Liver (tissue), 8 donors: ENCODE measurements at regions not wholly inside any gene's neighbourhood (a gene's known extent, or its start where the extent isn't known, plus 50 kb on each side); places are given as distances from the start of the nearest gene placed in this dataset.

Experiments used
- DNase-seq: peaks from one replicate; pipeline ENCODE4 v3.0.0-alpha.2; 2017; ENCODE audit warnings: low spot score
- H3K27ac ChIP-seq, 2 donors: one replicate each; pipeline ENCODE4 v1.7.0; 2013; ENCODE audit warnings: inconsistent platforms in 2 of 2, low read length in 2 of 2, control low read depth in 1 of 2, low read depth in 1 of 2, mild to moderate bottlenecking in 1 of 2
- H3K27me3 ChIP-seq, 4 donors: one replicate each; pipeline versions ENCODE4 v1.6.1 to v1.7.0; 2013; ENCODE audit warnings: low read length in 3 of 4, inconsistent platforms in 1 of 4, mild to moderate bottlenecking in 1 of 4, moderate library complexity in 1 of 4; ENCODE audit not compliant: control insufficient read depth in 4 of 4, insufficient read depth in 4 of 4
- H3K36me3 ChIP-seq, 4 donors: one replicate each; pipeline versions ENCODE4 v1.6.1 to v1.7.0; 2013; ENCODE audit warnings: low read length in 3 of 4, mild to moderate bottlenecking in 3 of 4, low read depth in 1 of 4, moderate library complexity in 1 of 4; ENCODE audit not compliant: control insufficient read depth in 4 of 4, insufficient read depth in 3 of 4
- H3K4me1 ChIP-seq, 4 donors: one replicate each; pipeline versions ENCODE4 v1.6.1 to v1.7.0; 2013; ENCODE audit warnings: low read length in 3 of 4, mild to moderate bottlenecking in 3 of 4, moderate library complexity in 1 of 4; ENCODE audit not compliant: control insufficient read depth in 4 of 4, insufficient read depth in 4 of 4
- H3K4me3 ChIP-seq, 3 donors: one replicate each; pipeline versions ENCODE4 v1.6.1 to v1.7.0; 2013; ENCODE audit warnings: low read length in 3 of 3, control low read depth in 1 of 3, low read depth in 1 of 3, mild to moderate bottlenecking in 1 of 3
- H3K9ac ChIP-seq, 2 donors: one replicate each; pipeline ENCODE4 v1.7.0; 2013; ENCODE audit warnings: low read length in 2 of 2, mild to moderate bottlenecking in 2 of 2, moderate library complexity in 2 of 2, control low read depth in 1 of 2, low read depth in 1 of 2
- H3K9me3 ChIP-seq, 4 donors: one replicate each; pipeline versions ENCODE4 v1.6.1 to v1.7.0; 2013; ENCODE audit warnings: low read length in 3 of 4; ENCODE audit not compliant: control insufficient read depth in 4 of 4
- EGR1 ChIP-seq, 2 donors: IDR thresholded peaks; 2 replicates each; pipeline ENCODE4 v1.6.1; 2016 to 2018; ENCODE audit warnings: antibody characterized with exemption in 2 of 2, low read depth in 2 of 2
- FOXA1 ChIP-seq: IDR thresholded peaks from 2 replicates; pipeline ENCODE4 v1.6.1; 2016; ENCODE audit warnings: antibody characterized with exemption
- FOXA2 ChIP-seq: IDR thresholded peaks from 2 replicates; pipeline ENCODE4 v1.6.1; 2016; ENCODE audit warnings: antibody characterized with exemption
- GABPA ChIP-seq, 2 donors: IDR thresholded peaks in 1 of 2; conservative IDR thresholded peaks in 1 of 2; 2 replicates each; pipeline ENCODE4 v1.6.1; 2016; ENCODE audit warnings: antibody characterized with exemption in 2 of 2, mild to moderate bottlenecking in 1 of 2, moderate library complexity in 1 of 2
- HNF4A ChIP-seq, 2 donors: conservative IDR thresholded peaks; 2 replicates each; pipeline ENCODE4 v1.6.1; 2016; ENCODE audit warnings: antibody characterized with exemption in 2 of 2, mild to moderate bottlenecking in 2 of 2
- HNF4G ChIP-seq: IDR thresholded peaks from 2 replicates; pipeline ENCODE4 v1.6.1; 2016; ENCODE audit warnings: antibody characterized with exemption
- JUND ChIP-seq, 2 donors: IDR thresholded peaks; 2 replicates each; pipeline ENCODE4 v1.6.1; 2016; ENCODE audit warnings: antibody characterized with exemption in 2 of 2
- NR2F2 ChIP-seq: IDR thresholded peaks from 2 replicates; pipeline ENCODE4 v1.6.1; 2016; ENCODE audit warnings: antibody characterized with exemption
- RAD21 ChIP-seq, 2 donors: IDR thresholded peaks; 2 replicates each; pipeline ENCODE4 v1.6.1; 2016; ENCODE audit warnings: antibody characterized with exemption in 2 of 2, mild to moderate bottlenecking in 2 of 2
- RXRA ChIP-seq, 2 donors: IDR thresholded peaks; 2 replicates each; pipeline ENCODE4 v1.6.1; 2017 to 2018; ENCODE audit warnings: antibody characterized with exemption in 2 of 2, mild to moderate bottlenecking in 1 of 2
- SP1 ChIP-seq: IDR thresholded peaks from 2 replicates; pipeline ENCODE4 v1.6.1; 2018; ENCODE audit warnings: antibody characterized with exemption, mild to moderate bottlenecking
- TAF1 ChIP-seq: conservative IDR thresholded peaks from 2 replicates; pipeline ENCODE4 v1.6.1; 2016; ENCODE audit warnings: antibody characterized with exemption, mild to moderate bottlenecking
- WGBS: extraction: QIAGEN DNeasy Blood & Tissue Kit; methylation state at CpG from one replicate; pipeline ENCODE4 v1.1.7; 2013; 5-methylcytosine and 5-hydroxymethylcytosine counted together
- TF ChIP-seq, protein P1 (sequence below): IDR thresholded peaks from 2 replicates; pipeline ENCODE4 v1.6.1; 2016; ENCODE audit warnings: antibody characterized with exemption
- TF ChIP-seq, protein P2 (sequence below): IDR thresholded peaks from 2 replicates; pipeline ENCODE4 v1.6.1; 2016; ENCODE audit warnings: antibody characterized with exemption
- TF ChIP-seq, protein P3 (sequence below): IDR thresholded peaks from 2 replicates; pipeline ENCODE4 v1.6.1; 2016; ENCODE audit warnings: antibody characterized with exemption
- TF ChIP-seq, protein P4 (sequence below): IDR thresholded peaks from 2 replicates; pipeline ENCODE4 v1.6.1; 2016; ENCODE audit warnings: antibody characterized with exemption, mild to moderate bottlenecking
- TF ChIP-seq, protein P5 (sequence below): fragments of 150-350 bp; IDR thresholded peaks from 2 replicates; pipeline ENCODE4 v1.5.1; 2017; ENCODE audit warnings: improper control_type of control experiment, low read depth, low read length; ENCODE audit not compliant: missing input control
- donor health status: healthy.
- donor health status: healthy.
- donor health status: healthy.
- donor health status: healthy.
- donor health status: healthy.

DNA sequence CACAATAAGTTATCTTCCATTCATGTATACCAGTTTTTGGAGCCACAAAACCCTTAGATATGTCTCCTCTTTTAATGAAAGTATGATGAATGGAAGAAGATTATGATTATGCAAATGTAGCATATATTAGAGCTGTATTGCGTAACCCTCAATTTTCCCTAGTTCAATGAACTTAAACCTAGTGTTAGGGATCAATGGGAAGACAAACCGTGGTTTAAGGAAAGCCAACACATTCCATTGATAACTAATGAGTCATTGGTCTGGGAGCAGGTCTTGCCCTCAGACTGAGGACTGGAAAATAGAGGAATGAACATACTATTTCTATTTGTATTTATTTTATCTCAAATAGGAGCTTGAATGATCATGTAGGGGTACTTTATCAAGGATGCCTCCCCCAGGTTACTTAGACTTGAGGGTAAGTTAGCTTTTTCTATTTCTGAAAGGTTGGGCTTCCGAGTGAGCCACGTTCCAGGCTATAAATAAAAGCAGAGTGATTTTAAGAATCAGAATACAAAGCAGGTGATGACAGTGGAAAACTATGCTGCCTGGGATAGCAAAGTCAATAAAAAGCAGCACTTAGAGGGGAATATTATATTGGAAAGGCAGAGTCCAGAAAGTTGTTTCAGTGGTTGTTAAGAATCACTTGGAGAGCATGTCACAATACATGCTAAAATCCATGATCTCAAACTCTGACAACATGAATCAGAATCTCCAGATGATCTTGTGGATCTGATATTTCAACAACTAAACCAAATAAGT lies 356.0 kb downstream of the ADAM29 start:
- Histone ChIP-seq H3K9ac (no peak overlapping the region), H3K9me3 (no peaks in the 10 kb centered on the region), H3K27ac (no peak overlapping the region), H3K36me3 (no peaks in the 10 kb centered on the region), H3K27me3 (no peaks in the 10 kb centered on the region), H3K4me1 (no peaks in the 10 kb centered on the region), H3K4me3 (no peak overlapping the region)
- no peak for DNase-seq
- 60% methylated on average over 4 of the region's 4 CpGs for WGBS
- TF ChIP-seq RAD21 (IDR thresholded peaks at IDR 0.05) (no peak), SP1 (no peak), RXRA (IDR thresholded peaks at IDR 0.05) (no peak), HNF4G (no peak), FOXA1 (no peak), HNF4A (conservative IDR thresholded peaks at IDR 0.05) (no peak)
- TF ChIP-seq, protein P1, sequence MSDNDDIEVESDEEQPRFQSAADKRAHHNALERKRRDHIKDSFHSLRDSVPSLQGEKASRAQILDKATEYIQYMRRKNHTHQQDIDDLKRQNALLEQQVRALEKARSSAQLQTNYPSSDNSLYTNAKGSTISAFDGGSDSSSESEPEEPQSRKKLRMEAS: no peak
- TF ChIP-seq, protein P2, sequence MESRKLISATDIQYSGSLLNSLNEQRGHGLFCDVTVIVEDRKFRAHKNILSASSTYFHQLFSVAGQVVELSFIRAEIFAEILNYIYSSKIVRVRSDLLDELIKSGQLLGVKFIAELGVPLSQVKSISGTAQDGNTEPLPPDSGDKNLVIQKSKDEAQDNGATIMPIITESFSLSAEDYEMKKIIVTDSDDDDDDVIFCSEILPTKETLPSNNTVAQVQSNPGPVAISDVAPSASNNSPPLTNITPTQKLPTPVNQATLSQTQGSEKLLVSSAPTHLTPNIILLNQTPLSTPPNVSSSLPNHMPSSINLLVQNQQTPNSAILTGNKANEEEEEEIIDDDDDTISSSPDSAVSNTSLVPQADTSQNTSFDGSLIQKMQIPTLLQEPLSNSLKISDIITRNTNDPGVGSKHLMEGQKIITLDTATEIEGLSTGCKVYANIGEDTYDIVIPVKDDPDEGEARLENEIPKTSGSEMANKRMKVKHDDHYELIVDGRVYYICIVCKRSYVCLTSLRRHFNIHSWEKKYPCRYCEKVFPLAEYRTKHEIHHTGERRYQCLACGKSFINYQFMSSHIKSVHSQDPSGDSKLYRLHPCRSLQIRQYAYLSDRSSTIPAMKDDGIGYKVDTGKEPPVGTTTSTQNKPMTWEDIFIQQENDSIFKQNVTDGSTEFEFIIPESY: no peak

DNA sequence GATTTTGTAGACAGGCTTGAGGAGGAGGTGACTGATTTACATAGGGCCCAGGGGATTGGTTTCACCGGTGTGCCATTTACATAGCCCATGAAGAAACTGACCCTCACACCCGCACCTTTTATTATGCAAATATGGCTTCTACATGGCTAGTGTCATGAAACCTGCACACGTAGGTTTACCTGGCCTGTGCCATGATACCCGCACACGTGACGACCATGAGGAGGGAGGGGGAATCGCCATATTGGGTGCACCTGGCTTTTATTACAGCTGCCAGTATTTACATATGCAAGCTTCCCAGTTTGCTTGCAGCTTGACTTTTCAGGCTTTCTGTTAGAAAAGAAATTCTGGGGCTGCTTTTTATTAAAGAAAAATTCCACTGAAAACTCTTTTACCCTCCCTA lies 359.7 kb downstream of the ADAM29 start:
- H3K36me3 ChIP-seq: no peaks in the 10 kb centered on the region
- no peak overlapping the region for H3K9ac ChIP-seq
- H3K27ac ChIP-seq: no peak overlapping the region
- H3K27me3 ChIP-seq: no peaks in the 10 kb centered on the region
- TF ChIP-seq RXRA (IDR thresholded peaks at IDR 0.05) (no peak), FOXA2 (no peak)
- TF ChIP-seq, protein P3, sequence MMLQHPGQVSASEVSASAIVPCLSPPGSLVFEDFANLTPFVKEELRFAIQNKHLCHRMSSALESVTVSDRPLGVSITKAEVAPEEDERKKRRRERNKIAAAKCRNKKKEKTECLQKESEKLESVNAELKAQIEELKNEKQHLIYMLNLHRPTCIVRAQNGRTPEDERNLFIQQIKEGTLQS: no peak
- WGBS: 65% methylated on average over 7 of the region's 7 CpGs
- no peak for DNase-seq
- no peaks in the 10 kb centered on the region for H3K9me3 ChIP-seq
- no peak overlapping the region for H3K4me3 ChIP-seq
- no peaks in the 10 kb centered on the region for H3K4me1 ChIP-seq

DNA sequence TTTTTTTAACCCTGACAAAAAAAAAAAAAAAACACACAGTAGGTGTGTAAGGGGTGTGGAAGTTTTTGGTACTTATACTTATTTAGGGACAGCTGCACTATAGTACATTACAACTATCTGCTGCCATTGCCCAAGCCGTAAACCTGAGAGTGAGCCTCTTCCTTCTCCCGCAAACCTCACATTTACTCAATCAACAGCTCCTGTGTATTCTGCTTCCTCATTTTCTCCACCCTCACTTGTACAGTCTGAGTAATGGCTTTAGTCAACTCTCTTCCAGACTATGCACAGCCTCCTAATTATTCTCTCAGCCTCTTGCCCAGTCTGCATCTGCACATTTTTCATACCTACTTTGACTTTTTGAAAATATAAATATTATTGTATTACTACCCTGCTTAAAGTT lies 362.0 kb downstream of the ADAM29 start:
- Histone ChIP-seq H3K27ac (no peak overlapping the region), H3K4me3 (no peak overlapping the region), H3K9ac (no peak overlapping the region), H3K36me3 (no peaks in the 10 kb centered on the region), H3K4me1 (no peaks in the 10 kb centered on the region), H3K27me3 (no peaks in the 10 kb centered on the region), H3K9me3 (no peaks in the 10 kb centered on the region)
- DNase-seq: no peak
- WGBS: 90% methylated on average over 2 of the region's 2 CpGs
- TF ChIP-seq FOXA1: no peak
- no peak for TF ChIP-seq EGR1 (IDR thresholded peaks at IDR 0.05; ENCODE audit: low read depth in 2 of 2)
- TF ChIP-seq GABPA (IDR thresholded peaks at IDR 0.05 in 1 of 2, conservative IDR thresholded peaks at IDR 0.05 in 1 of 2): no peak
- no peak for TF ChIP-seq RXRA (IDR thresholded peaks at IDR 0.05)
- TF ChIP-seq RAD21 (IDR thresholded peaks at IDR 0.05): no peak
- no peak for TF ChIP-seq FOXA2
- no peak for TF ChIP-seq HNF4G
- TF ChIP-seq NR2F2: no peak
- no peak for TF ChIP-seq SP1
- TF ChIP-seq JUND (IDR thresholded peaks at IDR 0.05): no peak
- TF ChIP-seq, protein P4, sequence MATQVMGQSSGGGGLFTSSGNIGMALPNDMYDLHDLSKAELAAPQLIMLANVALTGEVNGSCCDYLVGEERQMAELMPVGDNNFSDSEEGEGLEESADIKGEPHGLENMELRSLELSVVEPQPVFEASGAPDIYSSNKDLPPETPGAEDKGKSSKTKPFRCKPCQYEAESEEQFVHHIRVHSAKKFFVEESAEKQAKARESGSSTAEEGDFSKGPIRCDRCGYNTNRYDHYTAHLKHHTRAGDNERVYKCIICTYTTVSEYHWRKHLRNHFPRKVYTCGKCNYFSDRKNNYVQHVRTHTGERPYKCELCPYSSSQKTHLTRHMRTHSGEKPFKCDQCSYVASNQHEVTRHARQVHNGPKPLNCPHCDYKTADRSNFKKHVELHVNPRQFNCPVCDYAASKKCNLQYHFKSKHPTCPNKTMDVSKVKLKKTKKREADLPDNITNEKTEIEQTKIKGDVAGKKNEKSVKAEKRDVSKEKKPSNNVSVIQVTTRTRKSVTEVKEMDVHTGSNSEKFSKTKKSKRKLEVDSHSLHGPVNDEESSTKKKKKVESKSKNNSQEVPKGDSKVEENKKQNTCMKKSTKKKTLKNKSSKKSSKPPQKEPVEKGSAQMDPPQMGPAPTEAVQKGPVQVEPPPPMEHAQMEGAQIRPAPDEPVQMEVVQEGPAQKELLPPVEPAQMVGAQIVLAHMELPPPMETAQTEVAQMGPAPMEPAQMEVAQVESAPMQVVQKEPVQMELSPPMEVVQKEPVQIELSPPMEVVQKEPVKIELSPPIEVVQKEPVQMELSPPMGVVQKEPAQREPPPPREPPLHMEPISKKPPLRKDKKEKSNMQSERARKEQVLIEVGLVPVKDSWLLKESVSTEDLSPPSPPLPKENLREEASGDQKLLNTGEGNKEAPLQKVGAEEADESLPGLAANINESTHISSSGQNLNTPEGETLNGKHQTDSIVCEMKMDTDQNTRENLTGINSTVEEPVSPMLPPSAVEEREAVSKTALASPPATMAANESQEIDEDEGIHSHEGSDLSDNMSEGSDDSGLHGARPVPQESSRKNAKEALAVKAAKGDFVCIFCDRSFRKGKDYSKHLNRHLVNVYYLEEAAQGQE: no peak
- TF ChIP-seq, protein P2: no peak
- TF ChIP-seq, protein P3: no peak
- TF ChIP-seq, protein P5, sequence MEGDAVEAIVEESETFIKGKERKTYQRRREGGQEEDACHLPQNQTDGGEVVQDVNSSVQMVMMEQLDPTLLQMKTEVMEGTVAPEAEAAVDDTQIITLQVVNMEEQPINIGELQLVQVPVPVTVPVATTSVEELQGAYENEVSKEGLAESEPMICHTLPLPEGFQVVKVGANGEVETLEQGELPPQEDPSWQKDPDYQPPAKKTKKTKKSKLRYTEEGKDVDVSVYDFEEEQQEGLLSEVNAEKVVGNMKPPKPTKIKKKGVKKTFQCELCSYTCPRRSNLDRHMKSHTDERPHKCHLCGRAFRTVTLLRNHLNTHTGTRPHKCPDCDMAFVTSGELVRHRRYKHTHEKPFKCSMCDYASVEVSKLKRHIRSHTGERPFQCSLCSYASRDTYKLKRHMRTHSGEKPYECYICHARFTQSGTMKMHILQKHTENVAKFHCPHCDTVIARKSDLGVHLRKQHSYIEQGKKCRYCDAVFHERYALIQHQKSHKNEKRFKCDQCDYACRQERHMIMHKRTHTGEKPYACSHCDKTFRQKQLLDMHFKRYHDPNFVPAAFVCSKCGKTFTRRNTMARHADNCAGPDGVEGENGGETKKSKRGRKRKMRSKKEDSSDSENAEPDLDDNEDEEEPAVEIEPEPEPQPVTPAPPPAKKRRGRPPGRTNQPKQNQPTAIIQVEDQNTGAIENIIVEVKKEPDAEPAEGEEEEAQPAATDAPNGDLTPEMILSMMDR: no peak
- TF ChIP-seq TAF1: no peak
